IPS-20b (cell line): ENCODE measurements at regions not wholly inside any gene's neighbourhood (a gene's known extent, or its start where the extent isn't known, plus 50 kb on each side); places are given as distances from the start of the nearest gene placed in this dataset.

Experiments
- H3K27ac ChIP-seq: one replicate; pipeline ENCODE4 v1.5.1; 2013; ENCODE audit warnings: low read length
- H3K27me3 ChIP-seq: 2 replicates; pipeline ENCODE4 v1.6.1; 2013; ENCODE audit warnings: mild to moderate bottlenecking, low read length, inconsistent platforms; ENCODE audit not compliant: insufficient read depth
- H3K36me3 ChIP-seq: 2 replicates; pipeline ENCODE4 v1.6.1; 2013; ENCODE audit warnings: low read depth, mild to moderate bottlenecking, inconsistent platforms, low read length, moderate library complexity; ENCODE audit not compliant: insufficient read depth
- H3K4me1 ChIP-seq: 2 replicates; pipeline ENCODE4 v1.6.1; 2013; ENCODE audit warnings: mild to moderate bottlenecking, control low read depth, inconsistent platforms, low read length, moderate library complexity; ENCODE audit not compliant: insufficient read depth
- H3K4me3 ChIP-seq: 2 replicates; pipeline ENCODE4 v1.5.1; 2013; ENCODE audit warnings: mild to moderate bottlenecking, low read length, inconsistent platforms
- H3K9ac ChIP-seq: 2 replicates; pipeline ENCODE4 v1.6.1; 2013; ENCODE audit warnings: low read depth, mild to moderate bottlenecking, inconsistent platforms, low read length, moderate library complexity
- H3K9me3 ChIP-seq: 2 replicates; pipeline ENCODE4 v1.6.1; 2013; ENCODE audit warnings: mild to moderate bottlenecking, low read depth, low read length, inconsistent platforms; ENCODE audit not compliant: insufficient read depth

GRCh38 chr2:30325600-30326328 is 94.4 kb downstream of the LBH start:
- no peaks in the 10 kb centered on the region for H3K36me3 ChIP-seq
- no peaks in the 10 kb centered on the region; the same call in 1 of the 2 replicates for H3K9me3 ChIP-seq
- peaks cover 7% of the 10 kb centered on the region for H3K4me1 ChIP-seq
- no peak overlapping the region for H3K27ac ChIP-seq
- H3K4me3 ChIP-seq, result no peak overlapping the region
- no peaks in the 10 kb centered on the region for H3K27me3 ChIP-seq
- no peak overlapping the region for H3K9ac ChIP-seq

GRCh38 chr2:30326497-30326896 is 95.2 kb downstream of the LBH start:
- no peaks in the 10 kb centered on the region for H3K27me3 ChIP-seq
- H3K4me1 ChIP-seq, result peaks cover 4% of the 10 kb centered on the region; the same call in 1 of the 2 replicates
- no peaks in the 10 kb centered on the region for H3K36me3 ChIP-seq
- no peak overlapping the region for H3K9ac ChIP-seq
- no peak overlapping the region for H3K27ac ChIP-seq
- H3K9me3 ChIP-seq, result no peaks in the 10 kb centered on the region; the same call in 1 of the 2 replicates
- no peak overlapping the region for H3K4me3 ChIP-seq

GRCh38 chr2:30331038-30331437 is 99.7 kb downstream of the LBH start:
- no peaks in the 10 kb centered on the region for H3K4me1 ChIP-seq
- no peak overlapping the region for H3K4me3 ChIP-seq
- no peaks in the 10 kb centered on the region; the same call in 1 of the 2 replicates for H3K9me3 ChIP-seq
- H3K9ac ChIP-seq, result no peak overlapping the region
- H3K36me3 ChIP-seq, result no peaks in the 10 kb centered on the region
- H3K27ac ChIP-seq, result no peak overlapping the region
- H3K27me3 ChIP-seq, result no peaks in the 10 kb centered on the region

- no peak overlapping the region for H3K4me3 ChIP-seq
- H3K27ac ChIP-seq, result no peak overlapping the region
- no peak overlapping the region for H3K9ac ChIP-seq
- no peaks in the 10 kb centered on the region for H3K27me3 ChIP-seq
- H3K36me3 ChIP-seq, result no peaks in the 10 kb centered on the region
- no peaks in the 10 kb centered on the region for H3K4me1 ChIP-seq
- H3K9me3 ChIP-seq, result no peaks in the 10 kb centered on the region; the same call in 1 of the 2 replicates
Measured at GRCh38 chr2:30331869-30332268, 100.5 kb downstream of the LBH start.

GRCh38 chr2:30332791-30333453 is 101.6 kb downstream of the LBH start:
- Histone ChIP-seq H3K9me3 (no peaks in the 10 kb centered on the region; the same call in 1 of the 2 replicates), H3K4me3 (no peak overlapping the region), H3K27me3 (no peaks in the 10 kb centered on the region), H3K9ac (no peak overlapping the region), H3K4me1 (no peaks in the 10 kb centered on the region), H3K36me3 (no peaks in the 10 kb centered on the region), H3K27ac (no peak overlapping the region)

GRCh38 chr2:30334762-30335363 is 103.5 kb downstream of the LBH start:
- no peak overlapping the region for H3K9ac ChIP-seq
- no peaks in the 10 kb centered on the region for H3K36me3 ChIP-seq
- no peaks in the 10 kb centered on the region; the same call in 1 of the 2 replicates for H3K9me3 ChIP-seq
- no peaks in the 10 kb centered on the region for H3K4me1 ChIP-seq
- no peaks in the 10 kb centered on the region for H3K27me3 ChIP-seq
- no peak overlapping the region for H3K4me3 ChIP-seq
- no peak overlapping the region for H3K27ac ChIP-seq

- Histone ChIP-seq H3K4me1 (no peaks in the 10 kb centered on the region), H3K9me3 (no peaks in the 10 kb centered on the region; the same call in 1 of the 2 replicates), H3K4me3 (no peak overlapping the region), H3K27me3 (no peaks in the 10 kb centered on the region), H3K27ac (no peak overlapping the region), H3K36me3 (no peaks in the 10 kb centered on the region), H3K9ac (no peak overlapping the region)
Measured at GRCh38 chr2:30336084-30336483, 104.8 kb downstream of the LBH start.

- Histone ChIP-seq H3K4me1 (no peaks in the 10 kb centered on the region), H3K9ac (no peak overlapping the region), H3K36me3 (no peaks in the 10 kb centered on the region), H3K27ac (no peak overlapping the region), H3K27me3 (no peaks in the 10 kb centered on the region), H3K4me3 (no peak overlapping the region), H3K9me3 (peaks cover 3% of the 10 kb centered on the region; the same call in 1 of the 2 replicates)
Measured at GRCh38 chr2:30336978-30337841, 105.9 kb downstream of the LBH start.

- no peaks in the 10 kb centered on the region for H3K4me1 ChIP-seq
- H3K27me3 ChIP-seq, result no peaks in the 10 kb centered on the region
- no peaks in the 10 kb centered on the region for H3K36me3 ChIP-seq
- H3K9ac ChIP-seq, result no peak overlapping the region
- H3K4me3 ChIP-seq, result no peak overlapping the region
- H3K27ac ChIP-seq, result no peak overlapping the region
- H3K9me3 ChIP-seq, result peaks cover 15% of the 10 kb centered on the region
Measured at GRCh38 chr2:30338475-30338874, 107.1 kb downstream of the LBH start.

- Histone ChIP-seq H3K9me3 (peaks cover 20% of the 10 kb centered on the region), H3K4me3 (no peak overlapping the region), H3K36me3 (no peaks in the 10 kb centered on the region), H3K27ac (no peak overlapping the region), H3K9ac (no peak overlapping the region), H3K27me3 (no peaks in the 10 kb centered on the region), H3K4me1 (no peaks in the 10 kb centered on the region)
Measured at GRCh38 chr2:30339071-30339470, 107.7 kb downstream of the LBH start.

GRCh38 chr2:30341500-30342267 is 105.4 kb upstream of the LCLAT1 start:
- Histone ChIP-seq H3K27ac (no peak overlapping the region), H3K9ac (no peak overlapping the region), H3K4me1 (peaks cover 3% of the 10 kb centered on the region; the same call in 1 of the 2 replicates), H3K4me3 (no peak overlapping the region), H3K36me3 (no peaks in the 10 kb centered on the region), H3K9me3 (peaks cover 26% of the 10 kb centered on the region), H3K27me3 (no peaks in the 10 kb centered on the region)
